OCI-M1 (cell line): ENCODE measurements at regions not wholly inside any gene's neighbourhood (a gene's known extent, or its start where the extent isn't known, plus 50 kb on each side); places are given as distances from the start of the nearest gene placed in this dataset.

Experiments
- DNase-seq: peaks from one replicate; lab custom pipeline; 2025; lab: John Stamatoyannopoulos, UW

DNA sequence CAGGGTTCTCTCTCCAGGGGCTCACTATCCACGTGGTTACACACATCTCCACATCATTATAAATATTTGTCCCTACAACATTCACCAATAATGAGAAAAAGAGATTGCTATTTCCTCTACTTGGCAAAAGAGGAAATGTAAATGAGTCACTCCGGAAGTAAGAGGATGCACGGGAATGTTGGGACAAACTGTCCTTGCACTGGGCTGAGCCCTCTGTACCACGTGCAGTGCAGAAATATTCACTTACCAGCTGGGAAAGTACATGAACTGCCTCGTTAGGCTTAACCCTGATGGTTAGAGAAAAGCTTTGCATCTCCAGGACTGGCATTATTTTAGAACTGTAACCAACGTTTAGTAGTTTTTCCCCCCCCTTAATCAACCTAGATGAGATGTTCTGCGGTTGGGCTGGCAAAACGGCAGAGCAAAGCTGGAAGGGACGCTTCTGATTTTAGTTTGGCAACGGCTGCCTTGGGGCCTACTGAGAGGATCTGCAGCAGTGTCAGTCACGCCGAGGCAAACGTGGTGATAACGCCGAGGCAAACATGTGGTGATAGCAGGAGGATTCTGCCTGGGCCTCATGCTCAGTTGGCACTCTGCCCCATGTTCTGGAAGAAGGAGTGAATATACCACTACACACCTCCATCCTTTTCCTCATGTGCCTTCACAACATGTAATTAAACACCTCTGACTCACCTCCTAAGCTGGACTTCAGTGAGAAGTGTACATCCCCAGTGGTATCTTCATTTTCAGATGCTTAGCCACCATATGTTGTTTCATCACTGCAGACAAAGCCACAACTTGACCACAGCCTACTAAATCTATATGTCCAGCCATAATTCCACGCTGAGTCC, 661.4 kb upstream of the KLF4 start:
- peak; percentile 63 for DNase-seq

DNA sequence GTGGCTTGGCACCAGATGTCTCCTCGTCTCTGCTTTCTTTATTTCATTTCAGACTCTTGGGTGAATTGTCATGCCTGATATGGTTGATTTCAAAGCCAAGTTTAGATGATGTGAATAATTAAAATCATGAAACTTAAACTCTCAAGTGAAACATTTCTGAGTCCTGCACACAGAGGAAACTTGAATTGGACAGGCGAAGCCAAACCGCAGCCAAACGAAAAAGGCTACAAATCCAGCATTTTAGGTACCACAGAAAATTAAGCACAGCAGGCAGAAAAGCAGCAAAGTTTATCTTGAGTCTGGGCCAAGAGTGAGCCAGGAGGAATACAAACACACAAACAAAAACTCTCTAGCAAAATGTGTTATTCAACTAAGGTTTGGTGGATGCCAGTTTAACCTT, 659.8 kb upstream of the KLF4 start:
- no peak for DNase-seq

DNA sequence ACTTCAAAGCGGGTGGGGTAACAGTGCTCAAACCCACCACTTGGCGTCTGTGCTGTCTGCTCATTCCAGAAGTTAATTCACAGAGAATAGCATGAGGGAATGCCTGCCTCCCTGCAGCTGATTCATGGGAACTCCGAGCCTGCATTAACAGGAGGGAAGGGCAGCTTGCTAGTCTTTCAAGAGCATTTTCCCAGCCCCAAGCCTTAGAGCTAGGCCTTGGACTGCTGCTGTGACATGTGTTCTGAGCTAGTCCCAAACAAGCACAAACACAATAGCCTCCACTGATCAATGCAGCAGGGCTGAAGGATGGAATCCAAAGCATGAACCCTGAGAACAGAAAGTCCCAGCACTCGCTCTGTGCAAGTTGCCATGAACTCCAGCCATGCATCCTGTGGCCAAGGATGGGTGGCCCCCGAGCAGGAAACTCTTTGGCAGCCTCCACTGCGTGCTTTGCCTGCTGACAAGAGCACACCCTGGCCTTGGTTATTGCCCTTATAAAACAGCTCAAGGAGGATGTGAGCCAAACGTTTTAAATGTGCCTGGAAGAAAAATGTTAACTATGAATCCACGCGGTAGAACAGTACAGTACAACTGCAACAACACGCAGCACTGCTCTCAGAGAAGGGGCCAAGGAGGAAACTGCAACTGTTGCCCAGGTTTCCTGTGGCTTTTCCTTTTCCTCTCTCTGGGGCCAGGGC, 653.1 kb upstream of the KLF4 start:
- no peak for DNase-seq

DNA sequence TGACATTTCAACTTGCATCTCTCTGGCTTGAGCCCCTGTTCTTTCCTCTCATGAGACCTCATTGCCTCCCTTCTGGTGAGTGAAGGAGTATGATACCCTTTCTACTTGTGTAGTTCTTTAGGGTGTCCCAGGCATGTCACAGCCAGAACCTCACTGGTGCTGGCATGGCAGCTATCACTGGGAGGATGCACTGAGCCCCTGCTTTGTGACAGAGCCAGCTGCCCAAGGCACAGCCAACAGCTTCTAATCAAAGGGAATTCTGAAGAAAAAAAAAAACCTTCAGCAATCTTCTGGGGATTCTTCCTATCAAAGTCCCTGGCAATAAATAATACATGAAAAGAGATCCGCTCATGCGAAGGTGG, 652.6 kb upstream of the KLF4 start:
- no peak for DNase-seq

DNA sequence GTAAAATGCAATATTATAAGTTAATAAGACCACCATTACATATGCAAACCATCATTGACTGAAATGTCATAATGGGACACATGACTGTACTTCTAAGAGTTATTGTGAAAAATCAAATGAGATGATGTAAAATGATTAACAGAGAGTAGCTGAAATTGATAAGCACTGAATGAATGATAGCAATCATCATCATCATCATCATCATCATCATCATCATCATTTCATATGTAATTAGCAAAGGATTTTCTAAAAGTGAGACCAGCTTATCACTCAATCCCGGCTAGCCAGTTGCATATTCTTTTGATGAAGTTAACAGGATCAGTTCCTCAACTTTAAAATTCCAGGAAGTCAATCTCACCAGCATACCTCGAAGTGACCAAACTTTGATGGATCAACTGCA, 650.3 kb upstream of the KLF4 start:
- DNase-seq = no peak

DNA sequence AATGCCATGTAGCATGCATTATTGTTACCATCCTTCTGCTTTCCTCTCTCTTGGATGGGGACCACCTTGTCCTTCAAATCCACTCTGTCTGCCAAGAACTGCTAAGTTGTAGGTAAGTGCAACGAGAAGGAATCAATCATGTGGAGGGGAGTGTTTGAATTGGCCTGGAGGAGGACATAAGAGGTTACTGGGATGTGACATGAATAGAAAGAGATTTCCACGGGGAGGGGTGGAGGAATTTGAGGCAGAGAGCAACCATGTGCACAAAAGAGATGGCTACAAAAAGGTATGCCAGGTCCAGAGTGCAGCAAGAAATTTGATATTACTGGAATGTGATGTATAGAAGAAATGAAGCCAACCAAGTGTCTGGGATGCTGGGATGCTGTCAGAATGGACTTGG, 648.9 kb upstream of the KLF4 start:
- no peak for DNase-seq

DNA sequence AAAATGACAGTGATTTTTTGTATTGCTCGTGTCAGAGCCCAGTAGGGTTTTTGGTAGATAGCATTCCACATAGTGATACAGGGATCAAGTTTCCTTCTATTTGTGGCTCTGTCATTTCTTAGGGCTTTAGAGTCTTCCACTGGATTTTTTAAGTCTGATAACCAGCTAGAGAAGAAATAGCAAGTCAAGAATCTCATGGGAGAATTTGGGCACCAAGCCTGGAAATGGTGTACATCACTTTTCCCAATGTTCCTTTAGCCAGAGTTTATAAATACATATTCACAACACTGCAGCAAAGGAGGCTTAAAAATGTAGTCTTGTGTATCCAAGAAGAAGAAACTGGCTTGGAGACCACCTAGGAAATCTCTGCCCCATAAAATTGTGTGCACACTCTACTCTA, 647.1 kb upstream of the KLF4 start:
- no peak for DNase-seq

DNA sequence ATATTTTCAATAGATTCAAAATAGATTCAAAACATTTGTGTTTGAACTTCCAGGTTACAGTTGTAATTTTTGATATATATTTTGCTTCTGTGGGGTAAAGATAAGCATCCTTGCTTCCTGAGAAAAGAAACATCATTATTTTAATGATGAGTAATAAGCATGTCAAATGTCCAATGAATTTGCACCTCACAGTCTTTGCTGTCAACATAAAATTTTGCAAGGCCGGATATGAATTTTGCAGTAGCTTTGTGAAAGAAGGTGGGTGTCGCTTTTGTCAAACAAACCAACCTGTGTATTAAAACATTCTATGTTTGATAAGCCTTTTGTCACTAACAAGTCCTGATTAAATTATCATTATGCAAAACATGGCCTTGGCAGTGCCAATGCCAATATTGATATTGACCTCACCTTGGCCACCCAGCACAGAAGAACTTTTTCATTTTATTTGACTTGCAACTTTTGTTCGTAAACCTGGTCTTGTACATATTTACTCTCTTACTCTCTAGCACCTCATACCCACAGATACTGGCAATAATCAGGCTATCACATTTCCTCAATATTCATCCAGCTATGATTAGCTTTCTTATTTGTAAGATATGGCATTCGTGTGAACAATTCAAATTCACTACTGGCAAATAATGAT, 645.0 kb upstream of the KLF4 start:
- no peak for DNase-seq

DNA sequence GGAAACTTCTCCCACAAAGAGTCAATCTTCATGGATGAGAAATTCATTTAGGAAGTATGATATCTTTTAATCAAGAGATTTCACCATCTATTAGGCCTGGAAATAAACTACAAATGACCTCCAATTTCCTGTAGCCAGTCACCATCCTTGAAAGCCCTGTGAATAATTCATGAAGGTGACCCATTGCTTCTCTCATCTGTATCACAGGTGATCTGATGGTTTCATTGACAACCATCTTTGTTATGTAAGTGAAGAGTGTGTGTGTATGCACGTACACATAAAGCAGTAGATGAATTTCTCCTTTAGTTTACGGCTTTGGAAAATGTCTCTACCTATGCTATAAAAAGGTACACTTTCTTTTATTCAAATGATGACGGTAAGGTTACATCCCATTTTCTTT, 644.1 kb upstream of the KLF4 start:
- no peak for DNase-seq

DNA sequence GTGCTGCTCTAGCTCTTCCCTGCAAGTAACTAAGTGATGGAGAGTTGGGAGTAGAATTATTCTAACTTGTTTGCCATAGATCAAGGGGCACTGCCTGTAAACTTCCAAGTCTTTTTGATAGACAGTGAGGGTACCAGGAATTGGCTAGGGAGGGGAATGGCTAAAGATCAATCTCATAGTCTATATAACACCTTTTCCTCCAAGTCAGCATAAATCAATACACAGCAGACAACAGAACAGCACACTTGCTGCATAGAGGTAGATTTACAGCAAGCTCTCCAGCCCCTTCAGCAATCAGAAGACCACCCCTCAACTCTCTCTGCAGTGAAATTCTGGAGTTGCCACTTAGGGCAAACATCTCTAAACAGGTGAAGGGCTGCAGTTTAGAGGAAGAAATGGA, 643.5 kb upstream of the KLF4 start:
- DNase-seq = no peak

DNA sequence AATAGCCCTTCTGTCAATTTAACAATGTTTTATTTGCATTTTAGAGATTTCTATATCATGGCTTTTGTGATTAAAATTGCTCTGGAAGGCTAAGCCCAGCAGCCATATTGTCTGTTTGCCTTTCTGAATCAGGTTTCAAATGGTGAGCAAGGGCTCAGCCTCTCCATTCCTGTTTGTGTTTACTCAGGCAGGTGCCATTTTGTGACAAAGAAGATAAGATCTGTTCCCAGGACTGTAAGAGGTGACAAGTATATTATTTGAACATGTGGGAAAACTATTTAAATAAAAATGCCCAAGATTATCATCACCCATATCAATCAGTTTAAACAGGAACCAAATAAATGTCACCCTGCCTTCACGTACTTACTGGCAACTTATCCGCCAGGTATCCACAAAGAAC, 641.3 kb upstream of the KLF4 start:
- no peak for DNase-seq

DNA sequence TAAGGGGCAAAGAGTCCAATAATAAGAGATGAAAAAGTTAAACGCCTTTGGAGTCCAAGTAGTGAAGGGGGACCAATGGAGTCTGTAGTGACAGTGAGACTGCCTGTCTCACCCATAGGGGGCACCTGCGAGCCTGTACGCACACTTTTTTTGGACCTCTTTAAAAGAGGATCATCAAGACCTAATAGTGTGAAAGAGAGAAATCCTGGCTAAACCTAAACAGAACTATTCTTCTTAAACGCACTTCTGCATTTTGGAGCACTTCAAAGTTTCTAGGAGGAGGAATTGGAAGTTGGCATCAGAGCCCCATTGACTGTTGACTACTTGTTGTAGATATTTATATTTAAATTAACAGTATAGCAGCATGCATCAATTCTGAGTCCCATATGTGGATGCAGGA, 636.1 kb upstream of the KLF4 start:
- peak; percentile 1 for DNase-seq

DNA sequence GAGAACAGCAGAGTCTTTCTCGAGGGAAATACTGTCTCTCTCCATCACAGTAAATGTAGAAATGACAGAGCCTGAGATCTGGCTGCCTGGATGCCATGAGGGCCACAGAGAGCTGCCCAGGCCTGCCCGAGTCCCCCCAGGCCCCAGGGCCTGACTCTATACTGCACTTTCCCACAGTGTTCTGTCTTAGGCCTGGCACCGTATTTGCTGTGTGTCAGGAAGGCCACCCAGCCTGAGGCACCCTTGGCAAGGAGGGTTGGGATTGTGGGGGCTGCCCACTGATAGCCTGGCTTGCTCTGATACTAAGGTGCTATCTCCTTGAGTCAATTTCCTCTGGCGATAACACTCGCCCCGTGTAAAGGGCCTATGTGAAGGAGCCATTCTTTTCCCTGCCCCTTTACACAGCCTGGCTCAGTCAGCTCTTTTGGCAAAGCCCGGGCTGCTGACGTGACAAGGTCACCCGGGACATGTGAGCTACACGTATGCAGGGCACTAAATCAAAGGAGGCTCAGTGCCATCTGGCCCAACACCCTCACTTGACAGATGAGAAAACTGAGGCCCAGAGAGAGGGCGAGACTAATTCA, 630.1 kb upstream of the KLF4 start:
- no peak for DNase-seq

DNA sequence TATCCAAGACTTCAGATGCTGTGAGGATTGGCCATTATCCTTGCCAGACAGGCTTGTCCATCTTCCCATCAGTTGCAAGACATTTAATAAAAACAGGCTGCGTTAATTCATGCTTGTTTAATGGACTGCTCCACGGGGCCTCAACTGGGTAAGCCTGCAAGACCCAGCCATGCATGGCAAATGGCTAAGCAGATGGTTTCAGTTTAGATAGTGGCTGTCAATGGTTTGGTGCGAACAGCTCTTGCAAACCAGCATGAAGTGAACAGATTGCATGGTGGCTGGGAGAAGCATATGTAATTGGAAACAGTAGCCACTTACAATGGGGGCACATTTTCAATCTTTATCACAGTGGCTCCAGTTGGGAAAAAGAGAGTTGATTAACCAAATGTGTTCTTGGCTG, 628.2 kb upstream of the KLF4 start:
- no peak for DNase-seq

DNA sequence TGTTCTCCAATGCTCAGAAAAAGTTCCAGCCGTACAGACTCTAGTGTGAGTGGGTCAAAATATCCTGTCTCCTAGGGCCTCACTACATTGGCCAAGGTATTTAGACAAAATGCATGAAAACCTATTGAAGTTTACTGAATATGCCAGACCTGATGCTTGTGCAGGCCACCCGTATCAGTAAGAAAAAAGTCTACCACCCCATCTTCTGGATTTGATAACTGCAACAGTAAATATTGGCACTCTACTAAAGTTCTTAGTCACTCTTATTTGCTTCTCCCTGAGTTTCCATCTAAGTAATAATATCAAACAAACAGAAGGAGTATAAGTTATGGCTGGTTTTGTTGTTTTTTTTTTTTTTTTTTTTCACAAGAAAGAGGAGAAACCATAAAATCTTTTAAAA, 627.7 kb upstream of the KLF4 start:
- no peak for DNase-seq

DNA sequence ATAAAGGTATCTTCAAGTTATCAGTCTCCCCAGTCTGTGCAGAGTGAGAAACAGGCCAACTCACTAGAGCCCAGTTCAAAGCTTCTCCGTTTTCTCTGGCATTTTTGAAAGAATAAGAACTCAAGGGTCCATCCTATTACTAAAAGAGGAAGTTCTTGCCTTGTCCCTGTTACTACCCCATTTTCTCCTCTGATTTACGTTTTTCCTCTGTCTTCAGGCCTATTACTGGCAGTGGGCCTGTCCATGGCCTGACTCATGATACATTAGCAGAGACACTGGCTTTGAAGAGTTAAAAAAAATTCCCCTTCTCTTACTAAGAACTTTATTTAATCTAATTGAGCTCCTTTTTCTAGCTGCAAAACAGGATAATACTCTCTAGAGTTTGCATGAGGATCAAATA, 624.0 kb upstream of the KLF4 start:
- peak; percentile 9 for DNase-seq

DNA sequence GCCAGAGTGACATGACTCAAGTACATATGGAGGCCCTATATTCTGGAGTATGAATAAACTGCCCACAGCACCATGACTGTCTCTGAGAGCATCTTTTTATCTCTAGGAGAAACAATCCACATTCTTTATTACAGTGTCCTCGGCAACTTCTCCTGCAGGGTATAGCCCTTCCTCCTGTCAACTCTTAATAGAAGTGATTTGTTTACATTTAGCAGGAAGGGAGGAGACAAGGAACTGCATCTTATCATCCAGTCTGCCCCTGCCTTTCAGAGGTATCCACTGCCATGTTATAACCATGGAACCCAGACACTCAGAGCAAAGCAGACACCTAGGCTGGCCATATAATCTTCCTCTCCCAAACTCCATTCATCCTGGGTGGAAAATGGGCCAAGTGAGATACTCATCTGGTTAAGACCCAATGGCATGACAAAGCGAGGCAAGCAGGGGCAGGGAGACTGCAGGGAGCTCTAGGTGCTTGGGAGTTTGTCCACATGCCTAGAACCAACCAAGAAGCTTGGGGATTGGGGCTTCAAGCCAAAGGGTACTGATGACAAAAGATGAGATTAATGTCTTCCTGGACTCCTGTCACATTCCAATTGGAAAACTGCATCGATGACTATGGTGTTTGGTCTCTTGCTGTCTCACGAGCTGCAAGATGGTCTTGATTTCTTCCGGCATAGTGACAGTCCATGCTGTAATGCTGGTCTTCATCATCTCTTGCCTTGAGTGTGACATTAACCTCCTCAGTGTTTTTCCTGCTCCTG, 620.5 kb upstream of the KLF4 start:
- no peak for DNase-seq

DNA sequence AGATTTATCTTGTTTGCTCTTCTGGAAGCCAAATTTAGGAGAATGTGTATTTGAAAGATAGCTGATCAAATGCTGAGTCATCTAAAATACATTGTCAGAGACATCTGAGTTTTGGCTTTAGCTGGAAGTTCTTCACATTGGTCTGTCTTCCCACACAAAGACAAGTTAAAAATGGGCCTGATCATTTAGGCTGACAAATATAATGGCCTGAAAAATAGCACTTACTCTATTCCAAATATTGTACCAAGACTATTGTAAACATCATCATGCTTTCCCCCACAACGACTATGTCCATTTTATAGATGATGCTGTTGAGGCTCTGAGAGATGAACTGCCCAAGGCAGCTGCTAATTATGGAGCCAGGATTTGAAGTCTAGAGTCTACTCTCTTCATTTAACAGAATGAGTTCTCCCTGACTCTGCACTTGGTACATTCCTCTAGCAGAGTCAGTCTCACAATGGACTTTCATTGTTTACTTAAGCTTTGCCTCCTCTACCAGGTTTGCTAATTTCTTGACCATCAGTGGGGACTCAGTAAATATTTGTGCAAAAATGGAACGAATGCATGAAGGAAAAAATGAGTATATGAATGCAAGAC, 619.4 kb upstream of the KLF4 start:
- DNase-seq = peak; percentile 72

DNA sequence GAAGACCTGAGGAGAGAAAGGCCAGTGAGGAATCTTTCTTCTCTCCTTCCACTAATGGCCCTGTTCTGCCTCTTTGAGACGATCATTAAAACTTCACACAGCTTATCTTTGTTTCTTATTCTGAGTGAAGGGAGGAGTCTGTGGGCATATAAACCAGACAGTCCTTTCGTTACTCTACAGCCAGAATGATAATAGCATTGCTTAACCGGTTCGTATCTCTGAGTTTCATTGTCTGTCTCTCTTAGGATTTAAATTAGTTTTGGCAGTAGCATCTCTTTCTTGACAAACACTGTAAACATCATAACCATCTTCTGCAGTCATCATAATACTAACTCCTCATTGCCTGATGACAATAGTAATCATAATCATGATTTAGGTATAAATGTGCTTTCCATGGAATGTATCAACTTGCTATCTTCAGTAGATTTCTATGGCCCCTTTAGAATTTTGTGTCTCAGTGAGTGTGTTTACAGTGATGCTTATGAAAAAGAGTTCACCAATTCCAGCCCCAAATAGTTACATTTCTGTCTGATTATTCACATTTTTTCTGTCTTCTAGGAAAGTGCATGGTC, 618.8 kb upstream of the KLF4 start:
- DNase-seq = peak; percentile 58

DNA sequence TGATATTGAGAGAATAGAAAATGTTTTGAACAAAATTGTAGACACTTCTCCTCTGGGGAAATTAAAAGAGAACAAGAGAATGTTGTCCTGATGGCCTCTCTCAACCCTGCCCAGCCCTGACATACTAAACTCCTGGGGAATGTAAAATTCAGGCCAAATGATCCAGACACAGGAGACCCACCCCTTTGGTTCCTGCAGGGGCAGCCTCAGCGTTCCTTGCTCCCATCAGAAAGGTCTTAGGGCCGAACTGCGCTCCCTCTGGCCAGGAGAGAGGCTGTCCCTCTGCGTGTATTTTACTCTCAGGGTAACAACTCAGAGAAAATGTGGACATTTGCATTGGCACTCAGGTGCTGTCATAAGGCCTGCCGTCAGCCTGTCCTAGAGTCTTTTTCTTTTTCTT, 616.3 kb upstream of the KLF4 start:
- DNase-seq = peak; percentile 21

DNA sequence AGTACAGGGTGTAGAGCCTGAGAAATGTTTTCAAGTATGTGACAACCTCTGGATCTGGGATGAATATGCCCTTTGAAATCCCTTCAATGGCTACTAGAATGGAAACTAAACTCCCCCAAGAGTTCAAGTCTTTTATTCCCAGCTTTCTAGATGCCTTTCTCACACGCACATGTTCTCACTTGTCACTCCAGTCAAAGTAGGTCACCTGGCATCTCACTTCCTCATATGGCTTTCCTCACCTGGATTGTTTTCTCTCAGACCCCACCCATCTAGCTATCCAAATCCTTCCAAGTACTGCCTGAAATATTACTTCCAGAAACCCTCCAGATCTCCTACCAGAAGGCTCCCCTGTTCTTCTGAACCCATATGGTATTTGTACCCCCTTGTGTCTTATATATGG, 615.4 kb upstream of the KLF4 start:
- DNase-seq = no peak
